ENCODE measurements at regions not wholly inside any gene's neighbourhood (a gene's known extent, or its start where the extent isn't known, plus 50 kb on each side); places are given as distances from the start of the nearest gene placed in this dataset.
"Not testable (repeated sequence)": the region's sequence is repeated elsewhere in the genome, so short reads cannot be mapped to it uniquely, and the experiment has no call there.

- no peak for DNase-seq (ENCODE audit: low read depth)
These were observed 265.4 kb downstream of the FAM43A start for GRCh38 chr3:194950906-194951628.

GRCh38 chr3:194951629-194951920, 265.9 kb downstream of the FAM43A start:
- not testable (repeated sequence) for DNase-seq (ENCODE audit: low read depth)

GRCh38 chr3:194951931-194952582, 266.4 kb downstream of the FAM43A start:
- DNase-seq (ENCODE audit: low read depth) = no peak

GRCh38 chr3:194952841-194953241, 267.2 kb downstream of the FAM43A start:
- DNase-seq (ENCODE audit: low read depth) = no peak

- DNase-seq (ENCODE audit: low read depth) = no peak
These were observed 267.6 kb downstream of the FAM43A start for GRCh38 chr3:194953291-194953690.

- no peak for DNase-seq (ENCODE audit: low read depth)
These were observed 269.9 kb downstream of the FAM43A start for GRCh38 chr3:194955546-194955945.

GRCh38 chr3:194955979-194956696, 270.5 kb downstream of the FAM43A start:
- DNase-seq (ENCODE audit: low read depth) = no peak

- DNase-seq (ENCODE audit: low read depth) = no peak
These were observed 271.2 kb downstream of the FAM43A start for GRCh38 chr3:194956697-194957396.

- no peak for DNase-seq (ENCODE audit: low read depth)
These were observed 272.1 kb downstream of the FAM43A start for GRCh38 chr3:194957743-194958240.

- no peak for DNase-seq (ENCODE audit: low read depth)
These were observed 273.5 kb downstream of the FAM43A start for GRCh38 chr3:194959217-194959616.

GRCh38 chr3:194959666-194960065, 274.0 kb downstream of the FAM43A start:
- not testable (repeated sequence) for DNase-seq (ENCODE audit: low read depth)

GRCh38 chr3:194960446-194961032, 274.9 kb downstream of the FAM43A start:
- DNase-seq (ENCODE audit: low read depth) = no peak

- no peak for DNase-seq (ENCODE audit: low read depth)
These were observed 275.5 kb downstream of the FAM43A start for GRCh38 chr3:194961149-194961548.

GRCh38 chr3:194961571-194961970, 275.9 kb downstream of the FAM43A start:
- DNase-seq (ENCODE audit: low read depth) = no peak

GRCh38 chr3:194962056-194962455, 276.4 kb downstream of the FAM43A start:
- no peak for DNase-seq (ENCODE audit: low read depth)

GRCh38 chr3:194964809-194965208, 279.1 kb downstream of the FAM43A start:
- no peak for DNase-seq (ENCODE audit: low read depth)

GRCh38 chr3:194967151-194968117, 281.8 kb downstream of the FAM43A start:
- peak; percentile 49 for DNase-seq (ENCODE audit: low read depth)

GRCh38 chr3:194970066-194970465, 284.4 kb downstream of the FAM43A start:
- DNase-seq (ENCODE audit: low read depth) = no peak

- DNase-seq (ENCODE audit: low read depth) = no peak
These were observed 285.3 kb downstream of the FAM43A start for GRCh38 chr3:194971009-194971408.

GRCh38 chr3:194971965-194972364, 286.3 kb downstream of the FAM43A start:
- DNase-seq (ENCODE audit: low read depth) = no peak

GRCh38 chr3:194972641-194973040, 287.0 kb downstream of the FAM43A start:
- DNase-seq (ENCODE audit: low read depth) = no peak
